ENCODE measurements at regions not wholly inside any gene's neighbourhood (a gene's known extent, or its start where the extent isn't known, plus 50 kb on each side); places are given as distances from the start of the nearest gene placed in this dataset.

- ATAC-seq (no peak), DNase-seq (no peak)
- Histone ChIP-seq H3K4me1 (ENCODE audit: low read depth) (peaks cover 7% of the 10 kb centered on the region), H3K9me3 (no peaks in the 10 kb centered on the region), H3K36me3 (ENCODE audit: low read depth) (no peaks in the 10 kb centered on the region), H3K4me3 (no peak overlapping the region)
- intact Hi-C loops (cut with DNase I, micrococcal nuclease): no loop called here
- TF ChIP-seq CTCF (IDR thresholded peaks at IDR 0.05): no peak
These were observed 103.3 kb downstream of the NCR2 start for GRCh38 chr6:41438746-41439145.

- Histone ChIP-seq H3K4me1 (ENCODE audit: low read depth) (peaks cover 7% of the 10 kb centered on the region), H3K4me3 (no peak overlapping the region), H3K9me3 (no peaks in the 10 kb centered on the region), H3K36me3 (ENCODE audit: low read depth) (no peaks in the 10 kb centered on the region)
- DNase-seq (no peak), ATAC-seq (no peak)
- intact Hi-C loops (cut with DNase I, micrococcal nuclease): no loop called here
- no peak for TF ChIP-seq CTCF (IDR thresholded peaks at IDR 0.05)
These were observed 104.4 kb downstream of the NCR2 start for GRCh38 chr6:41439524-41440418.

- no peak for TF ChIP-seq CTCF (IDR thresholded peaks at IDR 0.05)
- Histone ChIP-seq H3K9me3 (no peaks in the 10 kb centered on the region), H3K4me3 (no peak overlapping the region), H3K36me3 (ENCODE audit: low read depth) (no peaks in the 10 kb centered on the region), H3K4me1 (ENCODE audit: low read depth) (peaks cover 7% of the 10 kb centered on the region)
- DNase-seq: no peak
- intact Hi-C loops (cut with DNase I, micrococcal nuclease): no loop called here
- no peak for ATAC-seq
These were observed 105.2 kb upstream of the FOXP4 start for GRCh38 chr6:41440958-41441357.

GRCh38 chr6:41441598-41442351, 104.4 kb upstream of the FOXP4 start:
- TF ChIP-seq CTCF (IDR thresholded peaks at IDR 0.05): no peak

GRCh38 chr6:41442352-41442672, 103.9 kb upstream of the FOXP4 start:
- intact Hi-C loops (cut with DNase I, micrococcal nuclease): no loop called here
- no peaks in the 10 kb centered on the region for H3K9me3 ChIP-seq

More at GRCh38 chr6:41441598-41442351, 104.4 kb upstream of the FOXP4 start:
- Histone ChIP-seq H3K4me3 (no peak overlapping the region), H3K9me3 (no peaks in the 10 kb centered on the region), H3K36me3 (ENCODE audit: low read depth) (no peaks in the 10 kb centered on the region), H3K4me1 (ENCODE audit: low read depth) (peaks cover 7% of the 10 kb centered on the region)
- no peak for ATAC-seq
- no peak for DNase-seq
- intact Hi-C loops (cut with DNase I, micrococcal nuclease): no loop called here

More at GRCh38 chr6:41442352-41442672, 103.9 kb upstream of the FOXP4 start:
- Histone ChIP-seq H3K4me3 (no peak overlapping the region), H3K36me3 (ENCODE audit: low read depth) (no peaks in the 10 kb centered on the region), H3K4me1 (ENCODE audit: low read depth) (peaks cover 7% of the 10 kb centered on the region)
- DNase-seq (no peak), ATAC-seq (no peak)
- no peak for TF ChIP-seq CTCF (IDR thresholded peaks at IDR 0.05)

Data from mucosa of descending colon (tissue), 3 donors.